CD4-positive, alpha-beta memory T cell (primary cell): ENCODE measurements at regions not wholly inside any gene's neighbourhood (a gene's known extent, or its start where the extent isn't known, plus 50 kb on each side); places are given as distances from the start of the nearest gene placed in this dataset.
"Not testable (repeated sequence)": the region's sequence is repeated elsewhere in the genome, so short reads cannot be mapped to it uniquely, and the experiment has no call there.

ENCODE experiments used
- CTCF ChIA-PET: fragments of 350-600 bp; sonication (Branson Sonifier 250); formaldehyde crosslinking; loops from one replicate; lab custom pipeline; 2021; ENCODE audit warnings: inconsistent platforms; ENCODE audit not compliant: partially characterized antibody; lab: Charles Lee
- POLR2A ChIA-PET: fragments of 350-600 bp; sonication (Branson Sonifier 250); formaldehyde crosslinking; loops from one replicate; lab custom pipeline; 2021; ENCODE audit not compliant: partially characterized antibody; lab: Charles Lee
- DNase-seq, 5 donors: peaks; one replicate each; pipeline versions ENCODE4 v3.0.0 to v3.0.0-alpha.2; 2020 to 2022; ENCODE audit warnings: mixed read lengths in 1 of 5
- H3K27ac ChIP-seq: one replicate; pipeline ENCODE4 v1.7.0; 2013; ENCODE audit warnings: low read depth, low read length
- H3K27me3 ChIP-seq: 2 replicates; pipeline ENCODE4 v1.7.0; 2013; ENCODE audit warnings: mild to moderate bottlenecking, low read length, moderate library complexity; ENCODE audit not compliant: insufficient read depth
- H3K36me3 ChIP-seq: 2 replicates; pipeline ENCODE4 v1.7.0; 2013; ENCODE audit warnings: mild to moderate bottlenecking, low read length, moderate library complexity; ENCODE audit not compliant: insufficient read depth
- H3K4me1 ChIP-seq: 2 replicates; pipeline ENCODE4 v1.7.0; 2013; ENCODE audit warnings: mild to moderate bottlenecking, low read length, moderate library complexity; ENCODE audit not compliant: insufficient read depth
- H3K4me3 ChIP-seq, 2 donors: one replicate each; pipeline ENCODE4 v1.7.0; 2013; ENCODE audit warnings: low read length in 2 of 2, mild to moderate bottlenecking in 1 of 2
- H3K9me3 ChIP-seq, 2 donors: one replicate each; pipeline ENCODE4 v1.7.0; 2013; ENCODE audit warnings: low read length in 2 of 2, control low read depth in 1 of 2; ENCODE audit not compliant: control insufficient read depth in 1 of 2
- H3K27ac Mint-ChIP-seq, 7 donors: one replicate each; pipeline ENCODE4 v1.8.0; 2020 to 2021; ENCODE audit warnings: mixed read lengths in 7 of 7, mild to moderate bottlenecking in 6 of 7, inconsistent platforms in 3 of 7, moderate library complexity in 3 of 7
- H3K27me3 Mint-ChIP-seq, 2 donors: one replicate each; pipeline ENCODE4 v1.8.0; 2020 to 2021; ENCODE audit warnings: mixed read lengths in 2 of 2
- H3K36me3 Mint-ChIP-seq, 2 donors: one replicate each; pipeline ENCODE4 v1.8.0; 2020 to 2021; ENCODE audit warnings: mixed read lengths in 2 of 2, inconsistent platforms in 1 of 2, mild to moderate bottlenecking in 1 of 2
- H3K4me1 Mint-ChIP-seq, 4 donors: one replicate each; pipeline ENCODE4 v1.8.0; 2020 to 2021; ENCODE audit warnings: mixed read lengths in 4 of 4, mild to moderate bottlenecking in 1 of 4
- H3K4me3 Mint-ChIP-seq, 8 donors: one replicate each; pipeline ENCODE4 v1.8.0; 2020 to 2021; ENCODE audit warnings: mixed read lengths in 8 of 8, mild to moderate bottlenecking in 7 of 8, moderate library complexity in 6 of 8, inconsistent platforms in 3 of 8
- H3K9me3 Mint-ChIP-seq, 8 donors: one replicate each; pipeline ENCODE4 v1.8.0; 2020 to 2021; ENCODE audit warnings: mixed read lengths in 8 of 8, mild to moderate bottlenecking in 5 of 8, inconsistent platforms in 3 of 8, moderate library complexity in 1 of 8
- intact Hi-C: fragments of 100-400 bp; cut with micrococcal nuclease; formaldehyde crosslinking; loops from one replicate; pipeline ENCODE4 v1.15.1; 2023

DNA sequence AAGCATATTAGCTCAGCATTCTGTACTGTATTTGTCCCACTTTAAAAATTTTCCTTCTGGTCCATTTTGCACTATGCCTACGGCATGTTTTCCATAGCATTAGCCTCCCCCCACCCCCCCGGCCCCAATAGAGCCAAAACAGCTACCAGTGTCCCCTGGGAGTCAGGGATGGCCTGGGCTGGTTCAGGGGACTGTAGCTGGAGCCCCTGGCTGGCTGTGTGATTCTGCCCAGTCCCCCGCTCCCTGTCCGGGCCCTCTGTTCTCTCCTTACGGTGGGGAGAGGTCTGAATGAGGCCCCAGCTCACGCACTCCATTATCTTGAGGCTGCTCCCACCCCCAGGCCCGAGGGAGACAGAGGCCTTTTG, 70.1 kb downstream of the KLF15 start:
- Mint-ChIP-seq H3K36me3 (no peaks in the 10 kb centered on the region), H3K27me3 (peaks cover 23 to 29% of the 10 kb centered on the region in 2 donors), H3K27ac (no peak overlapping the region), H3K4me3 (no peak overlapping the region), H3K4me1 (peaks cover 3 to 4% (median 4%) of the 10 kb centered on the region in 4 donors), H3K9me3 (no peaks in the 10 kb centered on the region)
- no peak overlapping the region for H3K4me3 ChIP-seq
- no peaks in the 10 kb centered on the region for H3K9me3 ChIP-seq
- no peaks in the 10 kb centered on the region for H3K36me3 ChIP-seq
- H3K27me3 ChIP-seq, result peaks cover 8% of the 10 kb centered on the region
- intact Hi-C loops, result no loop called here
- DNase-seq, result no peak
- no peak overlapping the region for H3K27ac ChIP-seq
- ChIA-PET POLR2A (no interaction called here), CTCF (no interaction called here)
- no peaks in the 10 kb centered on the region for H3K4me1 ChIP-seq

DNA sequence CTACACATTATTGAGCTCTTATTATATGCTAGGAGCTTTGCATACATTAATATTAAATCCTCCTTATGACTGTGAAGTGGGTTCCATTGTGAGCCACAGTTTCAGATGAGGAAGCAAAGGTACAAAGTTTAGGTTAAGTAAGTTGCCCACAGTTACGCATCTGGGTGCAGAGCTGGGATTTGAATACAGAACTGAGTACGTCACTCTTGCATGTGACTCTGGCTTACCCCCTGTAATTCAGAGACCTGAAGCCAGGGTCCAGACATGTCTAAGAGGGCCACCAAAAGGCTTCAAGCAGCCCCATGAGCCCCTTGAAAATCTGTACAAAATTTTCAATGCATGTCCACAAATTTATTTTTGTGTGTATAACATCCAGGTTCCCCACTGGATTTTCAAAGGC, 71.8 kb downstream of the KLF15 start:
- Histone ChIP-seq H3K36me3 (no peaks in the 10 kb centered on the region), H3K27ac (no peak overlapping the region), H3K4me3 (no peak overlapping the region), H3K9me3 (no peaks in the 10 kb centered on the region), H3K4me1 (no peaks in the 10 kb centered on the region), H3K27me3 (peaks cover 8% of the 10 kb centered on the region)
- no peak for DNase-seq
- H3K27ac Mint-ChIP-seq, result no peak overlapping the region
- H3K4me1 Mint-ChIP-seq, result peaks cover 3 to 4% (median 4%) of the 10 kb centered on the region in 4 donors
- CTCF ChIA-PET, result no interaction called here
- POLR2A ChIA-PET, result no interaction called here
- H3K27me3 Mint-ChIP-seq, result peaks cover 23 to 24% of the 10 kb centered on the region in 2 donors
- H3K4me3 Mint-ChIP-seq, result no peak overlapping the region
- intact Hi-C loops, result no loop called here
- H3K9me3 Mint-ChIP-seq, result no peaks in the 10 kb centered on the region
- H3K36me3 Mint-ChIP-seq, result no peaks in the 10 kb centered on the region

DNA sequence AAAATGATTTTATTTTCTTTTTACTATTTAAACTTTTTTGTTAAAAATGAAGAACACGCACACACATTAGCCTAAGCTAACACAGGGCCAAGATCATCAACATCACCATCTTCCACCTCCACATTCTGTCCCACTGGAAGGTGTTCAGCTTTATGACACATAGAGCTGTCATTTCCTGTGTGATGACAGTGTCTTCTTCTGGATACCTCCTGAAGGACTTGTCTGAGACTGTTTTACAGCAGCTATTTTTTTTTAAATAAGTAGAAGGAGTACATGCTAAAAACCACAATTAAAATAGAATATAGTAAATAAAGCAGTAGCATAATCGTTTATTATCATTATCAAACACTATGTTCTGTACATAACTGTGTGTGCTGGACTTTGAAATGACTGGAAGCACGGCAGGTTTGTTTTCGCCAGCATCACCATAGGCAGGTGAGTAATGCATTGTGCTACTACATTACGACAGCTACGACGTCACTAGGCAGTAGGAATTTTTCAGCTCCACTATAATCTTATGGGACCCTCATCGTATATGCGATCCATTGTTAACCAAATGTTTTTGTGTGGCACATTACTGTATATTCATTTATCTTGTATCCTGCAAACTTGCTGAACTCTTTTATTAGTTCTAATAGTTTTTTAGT, 72.8 kb downstream of the KLF15 start:
- Mint-ChIP-seq H3K36me3 (no peaks in the 10 kb centered on the region), H3K4me3 (no peak overlapping the region), H3K4me1 (peaks cover 3 to 4% (median 4%) of the 10 kb centered on the region in 4 donors), H3K27ac (peak overlapping the region in 1 of 7 donors; percentile 19), H3K27me3 (peaks cover 18 to 20% of the 10 kb centered on the region in 2 donors), H3K9me3 (no peaks in the 10 kb centered on the region)
- H3K4me1 ChIP-seq, result no peaks in the 10 kb centered on the region
- no peak overlapping the region for H3K27ac ChIP-seq
- H3K9me3 ChIP-seq, result no peaks in the 10 kb centered on the region
- no peak overlapping the region for H3K4me3 ChIP-seq
- DNase-seq, result no peak
- peaks cover 8% of the 10 kb centered on the region for H3K27me3 ChIP-seq
- no peaks in the 10 kb centered on the region for H3K36me3 ChIP-seq
- intact Hi-C loops, result no loop called here
- POLR2A ChIA-PET, result no interaction called here
- CTCF ChIA-PET, result no interaction called here

DNA sequence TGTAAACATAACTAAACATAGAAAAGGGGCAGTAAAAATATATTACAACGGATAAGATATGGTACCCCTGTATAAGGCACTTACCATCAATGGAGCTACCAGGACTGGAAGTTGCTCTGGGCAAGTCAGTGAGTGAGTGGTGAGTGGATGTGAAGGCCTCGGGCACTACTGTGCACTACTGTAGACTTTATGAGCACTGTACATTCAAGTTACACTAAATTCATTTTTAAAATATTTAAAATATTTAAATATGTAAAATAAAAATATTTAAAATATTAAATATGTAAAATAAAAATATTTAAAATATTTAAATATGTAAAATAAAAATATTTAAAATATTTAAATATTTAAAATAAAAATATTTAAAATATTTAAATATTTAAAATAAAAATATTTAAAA, 73.6 kb downstream of the KLF15 start:
- H3K4me3 Mint-ChIP-seq, POLR2A ChIA-PET, H3K4me3 ChIP-seq, H3K4me1 Mint-ChIP-seq, CTCF ChIA-PET, H3K4me1 ChIP-seq, H3K9me3 ChIP-seq, H3K36me3 ChIP-seq, H3K27ac ChIP-seq, intact Hi-C loops, H3K27me3 ChIP-seq, DNase-seq, H3K9me3 Mint-ChIP-seq, H3K27ac Mint-ChIP-seq, H3K36me3 Mint-ChIP-seq: not testable (repeated sequence)
- H3K27me3 Mint-ChIP-seq, result peaks cover 16 to 17% of the 10 kb centered on the region in 2 donors

DNA sequence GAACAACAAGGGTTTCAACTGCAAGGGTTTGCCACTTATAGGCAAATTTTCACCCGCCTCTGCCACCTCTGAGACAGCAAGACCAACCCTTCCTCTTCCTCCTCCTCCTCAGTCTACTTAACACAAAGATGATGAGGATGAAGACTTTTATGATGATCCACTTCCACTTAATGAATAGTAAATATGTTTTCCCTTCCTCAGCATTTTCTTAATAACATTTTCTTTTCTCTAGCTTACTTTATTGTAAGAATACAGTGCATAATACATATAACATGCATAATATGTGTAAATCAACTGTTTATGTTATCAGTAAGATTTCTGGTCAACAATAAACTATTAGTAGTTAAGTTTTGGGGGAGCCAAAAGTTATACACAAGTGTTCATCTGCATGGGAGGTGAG, 77.4 kb downstream of the KLF15 start:
- Mint-ChIP-seq H3K27me3 (peaks cover 13 to 17% of the 10 kb centered on the region in 2 donors), H3K4me3 (no peak overlapping the region), H3K27ac (no peak overlapping the region), H3K9me3 (no peaks in the 10 kb centered on the region), H3K4me1 (no peaks in the 10 kb centered on the region), H3K36me3 (no peaks in the 10 kb centered on the region)
- no peak overlapping the region for H3K4me3 ChIP-seq
- DNase-seq, result no peak
- no peaks in the 10 kb centered on the region for H3K9me3 ChIP-seq
- ChIA-PET CTCF (no interaction called here), POLR2A (no interaction called here)
- no peaks in the 10 kb centered on the region for H3K4me1 ChIP-seq
- H3K27ac ChIP-seq, result no peak overlapping the region
- H3K27me3 ChIP-seq, result no peaks in the 10 kb centered on the region
- intact Hi-C loops, result no loop called here
- H3K36me3 ChIP-seq, result no peaks in the 10 kb centered on the region

DNA sequence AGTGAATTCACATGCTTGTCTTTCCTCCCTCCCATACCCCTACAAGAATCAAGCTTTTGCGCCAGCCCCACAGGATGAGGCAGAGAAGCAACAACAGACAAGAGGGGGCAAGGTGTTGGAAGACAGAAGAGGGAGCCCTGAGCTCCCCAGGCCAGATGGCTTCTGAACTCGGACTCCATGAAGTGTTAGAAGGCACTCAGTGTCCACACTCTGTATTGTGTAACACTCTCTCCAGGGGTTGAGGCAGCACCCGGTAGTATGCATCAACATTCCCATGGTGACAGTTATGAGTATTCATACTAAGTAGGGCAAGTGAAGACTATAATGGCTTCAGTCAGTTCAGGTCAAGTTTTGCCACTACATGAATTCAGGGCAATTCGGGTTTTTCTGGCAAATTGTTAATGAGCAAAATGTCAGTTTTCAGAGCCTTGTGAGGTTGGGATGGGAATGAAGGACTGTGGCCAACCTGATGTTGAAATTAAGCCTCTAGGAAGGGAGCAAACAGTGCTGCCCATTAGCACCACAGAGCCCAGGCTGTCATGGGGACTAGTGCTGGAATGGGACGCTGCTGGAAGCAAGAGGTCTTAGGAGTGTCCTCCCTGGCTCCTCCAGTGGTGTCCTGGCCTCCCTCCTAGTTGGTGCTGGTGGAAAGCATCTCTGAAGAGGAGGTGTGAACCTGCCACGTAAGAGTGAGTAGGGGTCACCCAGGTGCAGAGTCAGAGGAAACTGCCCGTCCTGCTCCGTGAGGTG, 79.4 kb downstream of the KLF15 start:
- peaks cover 16% of the 10 kb centered on the region in 2 donors for H3K27me3 Mint-ChIP-seq
- intact Hi-C loops, result no loop called here

DNA sequence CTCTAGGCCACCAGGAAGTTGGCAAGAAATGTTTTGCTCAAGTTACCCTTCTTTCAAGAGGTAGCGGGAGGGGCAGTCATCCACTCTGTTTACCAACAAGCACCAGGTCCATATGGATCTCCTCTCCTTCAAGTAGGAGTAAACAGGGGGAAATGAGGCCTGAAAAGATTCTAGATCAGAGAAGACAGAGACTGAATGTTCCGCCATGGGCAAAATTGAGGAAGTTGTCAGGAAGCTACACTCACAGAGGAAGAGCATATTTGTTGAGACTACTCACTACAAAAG, 81.6 kb downstream of the KLF15 start:
- intact Hi-C loops, result no loop called here
- Histone ChIP-seq H3K27ac (no peak overlapping the region), H3K36me3 (no peaks in the 10 kb centered on the region), H3K27me3 (no peaks in the 10 kb centered on the region), H3K4me3 (no peak overlapping the region), H3K9me3 (no peaks in the 10 kb centered on the region), H3K4me1 (no peaks in the 10 kb centered on the region)
- H3K9me3 Mint-ChIP-seq, result no peaks in the 10 kb centered on the region
- no peaks in the 10 kb centered on the region for H3K36me3 Mint-ChIP-seq
- H3K27me3 Mint-ChIP-seq, result peaks cover 15 to 16% of the 10 kb centered on the region in 2 donors
- H3K4me3 Mint-ChIP-seq, result no peak overlapping the region
- no peak overlapping the region for H3K27ac Mint-ChIP-seq
- no peaks in the 10 kb centered on the region for H3K4me1 Mint-ChIP-seq
- ChIA-PET CTCF (no interaction called here), POLR2A (no interaction called here)
- no peak for DNase-seq

More for the DNA sequence above, 79.4 kb downstream of the KLF15 start:
- no peaks in the 10 kb centered on the region for H3K4me1 ChIP-seq
- H3K9me3 Mint-ChIP-seq, result no peaks in the 10 kb centered on the region
- H3K27me3 ChIP-seq, result no peaks in the 10 kb centered on the region
- H3K9me3 ChIP-seq, result no peaks in the 10 kb centered on the region
- DNase-seq, result no peak
- no peaks in the 10 kb centered on the region for H3K36me3 ChIP-seq
- ChIA-PET CTCF (no interaction called here), POLR2A (no interaction called here)
- no peak overlapping the region for H3K4me3 ChIP-seq
- no peak overlapping the region for H3K27ac ChIP-seq
- no peaks in the 10 kb centered on the region for H3K36me3 Mint-ChIP-seq
- H3K4me1 Mint-ChIP-seq, result no peaks in the 10 kb centered on the region
- H3K27ac Mint-ChIP-seq, result no peak overlapping the region
- H3K4me3 Mint-ChIP-seq, result no peak overlapping the region
